HepG2 (cell line): ENCODE measurements at regions not wholly inside any gene's neighbourhood (a gene's known extent, or its start where the extent isn't known, plus 50 kb on each side); places are given as distances from the start of the nearest gene placed in this dataset.

Source experiments
- ATAC-seq: fragments of 200-7000 bp; cut with Tn5 transposase; 3 replicates; pipeline ENCODE4 v1.9.1; 2020; ENCODE audit warnings: mild to moderate bottlenecking, moderate library complexity
- BruUV-seq: library from RNA; stranded (reverse); fragments of 400-500 nt; replicated peaks from 2 replicates; lab custom pipeline; 2021; lab: Mats Ljungman, UMichigan
- CTCF ChIA-PET: fragments of 300-600 bp; formaldehyde crosslinking; extraction: SDS; loops from one replicate; lab custom pipeline; 2021; ENCODE audit warnings: low total read pairs, inconsistent platforms, low intra/inter-chr PET ratio; lab: Yijun Ruan, JAX
- POLR2A ChIA-PET: fragments of 350-600 bp; sonication (Branson Sonifier 250); formaldehyde crosslinking; loops from one replicate; lab custom pipeline; 2020; ENCODE audit warnings: antibody characterized with exemption, inconsistent platforms; lab: Yijun Ruan, JAX
- DNase-seq: peaks from one replicate; pipeline ENCODE4 v3.0.0-alpha.2; 2015; ENCODE audit warnings: low spot score
- FAIRE-seq: peaks from 3 replicates; lab custom pipeline; 2011; peaks lifted over from hg19 to GRCh38; lab: Jason Lieb, UNC
- H2AFZ ChIP-seq: one replicate; pipeline ENCODE4 v1.6.1; 2011; ENCODE audit warnings: low read length, inconsistent platforms
- H3K27ac ChIP-seq: fragments of 300-600 bp; 3 replicates; pipeline ENCODE4 v1.8.0; 2011; ENCODE audit warnings: mixed run types, mild to moderate bottlenecking, mixed read lengths, low read length, inconsistent platforms; ENCODE audit not compliant: insufficient read depth; ENCODE audit errors: extremely low read length
- H3K27me3 ChIP-seq, 2 experiments: fragments of 200-600 bp in 1 of 2; 2 replicates in 1 of 2; 3 replicates in 1 of 2; pipeline versions ENCODE4 v1.6.0 to v1.8.0; 2011; ENCODE audit warnings: low read length in 2 of 2, mild to moderate bottlenecking in 2 of 2, moderate library complexity in 2 of 2, inconsistent platforms in 1 of 2; ENCODE audit not compliant: insufficient read depth in 2 of 2, control insufficient read depth in 1 of 2
- H3K36me3 ChIP-seq, 2 experiments: fragments of 200-600 bp in 1 of 2; replicated peaks in 1 of 2; 2 replicates in 1 of 2; 3 replicates in 1 of 2; pipeline versions ENCODE4 v1.5.1 to v1.8.0; 2011; ENCODE audit warnings: low read length in 2 of 2, inconsistent platforms in 1 of 2; ENCODE audit not compliant: insufficient read depth in 2 of 2, control insufficient read depth in 1 of 2
- H3K4me1 ChIP-seq: 2 replicates; pipeline ENCODE4 v1.5.1; 2012; ENCODE audit warnings: low read length, inconsistent platforms; ENCODE audit not compliant: insufficient read depth
- H3K4me2 ChIP-seq: 2 replicates; pipeline ENCODE4 v1.6.0; 2011; ENCODE audit warnings: low read depth, low read length, inconsistent platforms
- H3K4me3 ChIP-seq, 3 experiments: fragments of 200-600 bp in 1 of 3; sonication (generic), shearing (Covaris generic) in 1 of 3; replicated peaks in 1 of 3; 2 replicates each; pipeline ENCODE4 v1.5.1; 2011 to 2016; ENCODE audit warnings: low read length in 3 of 3, inconsistent platforms in 2 of 3, low read depth in 2 of 3, mild to moderate bottlenecking in 2 of 3, control low read depth in 1 of 3, mixed read lengths in 1 of 3; ENCODE audit not compliant: insufficient read depth in 1 of 3
- H3K79me2 ChIP-seq: one replicate; pipeline ENCODE4 v1.6.1; 2011; ENCODE audit warnings: low read length, inconsistent platforms; ENCODE audit not compliant: insufficient read depth
- H3K9ac ChIP-seq: 2 replicates; pipeline ENCODE4 v1.6.0; 2011; ENCODE audit warnings: mild to moderate bottlenecking, low read depth, low read length, inconsistent platforms; ENCODE audit not compliant: insufficient read depth
- H3K9me3 ChIP-seq: 2 replicates; pipeline ENCODE4 v1.5.1; 2012; ENCODE audit warnings: mild to moderate bottlenecking, low read length
- H4K20me1 ChIP-seq: 2 replicates; pipeline ENCODE4 v1.6.0; 2011; ENCODE audit warnings: inconsistent platforms, mild to moderate bottlenecking, low read length, moderate library complexity; ENCODE audit not compliant: insufficient read depth
- ATM ChIP-seq: fragments of 450-650 bp; IDR thresholded peaks from 2 replicates; pipeline ENCODE4 v1.7.1; 2017; ENCODE audit warnings: mild to moderate bottlenecking, borderline replicate concordance
- ATRX ChIP-seq: sonication (generic); formaldehyde crosslinking; IDR thresholded peaks from 2 replicates; pipeline ENCODE4 v1.4.0; 2020; ENCODE audit warnings: missing genetic modification reagents, borderline replicate concordance
- ESRRA ChIP-seq: sonication (generic); formaldehyde crosslinking; IDR thresholded peaks from 2 replicates; pipeline ENCODE4 v1.5.1; 2020; ENCODE audit warnings: mild to moderate bottlenecking, low read depth, missing genetic modification reagents
- GABPA ChIP-seq, 2 experiments: IDR thresholded peaks; 2 replicates each; pipeline ENCODE4 v1.6.1; 2011 to 2016; ENCODE audit warnings: low read depth in 2 of 2, low read length in 1 of 2, missing biosample characterization in 1 of 2, missing genetic modification characterization in 1 of 2
- IKZF5 ChIP-seq: IDR thresholded peaks from 2 replicates; pipeline ENCODE4 v1.6.1; 2018; ENCODE audit warnings: missing genetic modification reagents, mild to moderate bottlenecking, missing compliant biosample characterization
- KAT7 ChIP-seq: IDR thresholded peaks from 2 replicates; pipeline ENCODE4 v1.6.1; 2018; ENCODE audit warnings: borderline replicate concordance, missing compliant biosample characterization
- MXD4 ChIP-seq: IDR thresholded peaks from 2 replicates; pipeline ENCODE4 v1.6.1; 2016; ENCODE audit warnings: mild to moderate bottlenecking, missing biosample characterization, missing genetic modification reagents
- NFE2 ChIP-seq: sonication (generic); formaldehyde crosslinking; IDR thresholded peaks from 2 replicates; pipeline ENCODE4 v1.4.0; 2020; ENCODE audit warnings: missing genetic modification reagents
- NR2F2 ChIP-seq: IDR thresholded peaks from 2 replicates; pipeline ENCODE4 v1.6.1; 2012; ENCODE audit warnings: low read depth, inconsistent platforms, borderline replicate concordance
- REL ChIP-seq: sonication (generic); formaldehyde crosslinking; conservative IDR thresholded peaks from 2 replicates; pipeline ENCODE4 v1.8.0; 2022; ENCODE audit warnings: mild to moderate bottlenecking, missing genetic modification reagents, moderate library complexity
- TP53 ChIP-seq: sonication (generic); formaldehyde crosslinking; conservative IDR thresholded peaks from 2 replicates; pipeline ENCODE4 v1.4.0; 2020; ENCODE audit warnings: missing genetic modification reagents
- ZNF704 ChIP-seq: sonication (generic); formaldehyde crosslinking; IDR thresholded peaks from 2 replicates; pipeline ENCODE4 v1.8.1; 2023; ENCODE audit warnings: mild to moderate bottlenecking, inconsistent platforms, moderate library complexity, missing genetic modification reagents, borderline replicate concordance
- ZNF768 ChIP-seq: sonication (generic); formaldehyde crosslinking; IDR thresholded peaks from 2 replicates; pipeline ENCODE4 v1.4.0; 2020; ENCODE audit warnings: missing genetic modification reagents
- ZNF773 ChIP-seq: sonication (generic); formaldehyde crosslinking; IDR thresholded peaks from 2 replicates; pipeline ENCODE4 v1.4.0; 2020; ENCODE audit warnings: missing genetic modification reagents, borderline replicate concordance
- ZNF816 ChIP-seq: sonication (generic); formaldehyde crosslinking; IDR thresholded peaks from 2 replicates; pipeline ENCODE4 v1.8.0; 2022; ENCODE audit warnings: missing genetic modification reagents, mild to moderate bottlenecking, borderline replicate concordance
- ZSCAN9 ChIP-seq: IDR thresholded peaks from 2 replicates; pipeline ENCODE4 v1.6.1; 2016; ENCODE audit warnings: borderline replicate concordance
- WGBS: methylation state at CpG from one replicate; pipeline ENCODE4 v1.1.6; 2017; ENCODE audit warnings: low lambda C conversion rate; 5-methylcytosine and 5-hydroxymethylcytosine counted together
- in situ Hi-C: cut with HindIII; loops from 2 replicates; pipeline ENCODE4 v1.10.0; 2017; ENCODE audit warnings: low pct_unique_long_range_greater_than_20kb; ENCODE audit not compliant: extremely low pct_ligation_motif_present
- intact Hi-C: fragments of 100-400 bp; cut with micrococcal nuclease; formaldehyde crosslinking; loops from one replicate; pipeline ENCODE4 v1.10.0; 2022; ENCODE audit not compliant: unreplicated experiment
- TF ChIP-seq, protein P1 (sequence below): IDR thresholded peaks from 2 replicates; pipeline ENCODE4 v1.6.1; 2016; ENCODE audit warnings: missing compliant biosample characterization, missing genetic modification reagents, borderline replicate concordance

GRCh38 chr18:22279741-22280452 lies 110.5 kb downstream of the GATA6 start (continued):
- TF ChIP-seq ATRX (CRISPR knock-in tag) (no peak), MXD4 (CRISPR knock-in tag) (no peak), ZNF816 (CRISPR knock-in tag) (no peak), ZNF768 (CRISPR knock-in tag) (no peak), IKZF5 (CRISPR knock-in tag) (no peak)

GRCh38 chr18:22278798-22279197 lies 109.4 kb downstream of the GATA6 start:
- H3K36me3 ChIP-seq, result no peaks in the 10 kb centered on the region
- no peak for DNase-seq
- intact Hi-C loops (no loop called here), in situ Hi-C loops (no loop called here)
- H3K4me2 ChIP-seq, result no peak overlapping the region
- ATAC-seq, result no peak
- no peak overlapping the region for H3K9ac ChIP-seq
- no peak overlapping the region for H2AFZ ChIP-seq
- H3K79me2 ChIP-seq, result no peaks in the 10 kb centered on the region
- ChIA-PET CTCF (no interaction called here), POLR2A (no interaction called here)
- peaks cover 32% of the 10 kb centered on the region for H3K4me1 ChIP-seq
- no peak overlapping the region for H3K4me3 ChIP-seq
- BruUV-seq, result no TSS peak
- no peaks in the 10 kb centered on the region for H3K9me3 ChIP-seq
- no peaks in the 10 kb centered on the region; a peak in 1 of 5 replicates for H3K27me3 ChIP-seq
- no peak for TF ChIP-seq ZNF773 (CRISPR knock-in tag)
- no peak for TF ChIP-seq REL (CRISPR knock-in tag)
- no peak for TF ChIP-seq ESRRA (CRISPR knock-in tag)
- TF ChIP-seq TP53 (CRISPR knock-in tag), result no peak
- no peak for TF ChIP-seq ZSCAN9
- TF ChIP-seq, protein P1, sequence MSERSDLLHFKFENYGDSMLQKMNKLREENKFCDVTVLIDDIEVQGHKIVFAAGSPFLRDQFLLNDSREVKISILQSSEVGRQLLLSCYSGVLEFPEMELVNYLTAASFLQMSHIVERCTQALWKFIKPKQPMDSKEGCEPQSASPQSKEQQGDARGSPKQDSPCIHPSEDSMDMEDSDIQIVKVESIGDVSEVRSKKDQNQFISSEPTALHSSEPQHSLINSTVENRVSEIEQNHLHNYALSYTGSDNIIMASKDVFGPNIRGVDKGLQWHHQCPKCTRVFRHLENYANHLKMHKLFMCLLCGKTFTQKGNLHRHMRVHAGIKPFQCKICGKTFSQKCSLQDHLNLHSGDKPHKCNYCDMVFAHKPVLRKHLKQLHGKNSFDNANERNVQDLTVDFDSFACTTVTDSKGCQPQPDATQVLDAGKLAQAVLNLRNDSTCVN (CRISPR knock-in tag), result no peak
- no peak for TF ChIP-seq NR2F2
- TF ChIP-seq KAT7 (CRISPR knock-in tag), result no peak
- no peak for TF ChIP-seq NFE2
- no peak for TF ChIP-seq GABPA (IDR thresholded peaks at IDR 0.05; ENCODE audit: low read depth, low read length)
- no peak for TF ChIP-seq GABPA (CRISPR knock-in tag; IDR thresholded peaks at IDR 0.05; ENCODE audit: low read depth)
- no peak for TF ChIP-seq ZNF704 (CRISPR knock-in tag)
- no peak for TF ChIP-seq ATM
- H4K20me1 ChIP-seq, result no peaks in the 10 kb centered on the region
- no peak overlapping the region for H3K27ac ChIP-seq
- 71% methylated on average over 1 of the region's 1 CpG for WGBS
- FAIRE-seq, result no peak
